Kidney (tissue), 13 donors: ENCODE measurements at regions not wholly inside any gene's neighbourhood (a gene's known extent, or its start where the extent isn't known, plus 50 kb on each side); places are given as distances from the start of the nearest gene placed in this dataset.

ENCODE experiments used
- DNase-seq, 5 donors: peaks; one replicate each; pipeline ENCODE4 v3.0.0-alpha.2; 2013 to 2020
- FAIRE-seq: peaks from 2 replicates; lab custom pipeline; 2012; peaks lifted over from hg19 to GRCh38; lab: Jason Lieb, UNC
- H3K27ac ChIP-seq, 2 donors: one replicate each; pipeline ENCODE4 v1.7.0; 2013; ENCODE audit warnings: low read depth in 2 of 2, low read length in 2 of 2, inconsistent platforms in 1 of 2
- H3K27me3 ChIP-seq: one replicate; pipeline ENCODE4 v1.7.1; 2013; ENCODE audit warnings: low read length, inconsistent platforms; ENCODE audit not compliant: control insufficient read depth, insufficient read depth
- H3K36me3 ChIP-seq, 3 donors: one replicate each; pipeline versions ENCODE4 v1.7.0 to v1.7.1; 2013; ENCODE audit warnings: low read length in 3 of 3, control low read depth in 1 of 3, inconsistent platforms in 1 of 3; ENCODE audit not compliant: insufficient read depth in 3 of 3, control insufficient read depth in 2 of 3
- H3K4me1 ChIP-seq, 3 donors: one replicate each; pipeline versions ENCODE4 v1.7.0 to v1.7.1; 2013; ENCODE audit warnings: low read length in 3 of 3, inconsistent platforms in 1 of 3, low read depth in 1 of 3; ENCODE audit not compliant: control insufficient read depth in 2 of 3, insufficient read depth in 2 of 3
- H3K4me3 ChIP-seq, 3 donors: one replicate each; pipeline versions ENCODE4 v1.7.0 to v1.8.1; 2013; ENCODE audit warnings: low read length in 3 of 3, control low read depth in 1 of 3, inconsistent platforms in 1 of 3
- H3K9ac ChIP-seq, 3 donors: one replicate each; pipeline versions ENCODE4 v1.7.0 to v1.7.1; 2013; ENCODE audit warnings: low read length in 3 of 3, control low read depth in 1 of 3, inconsistent platforms in 1 of 3
- H3K9me3 ChIP-seq, 3 donors: one replicate each; pipeline versions ENCODE4 v1.7.0 to v1.7.1; 2013; ENCODE audit warnings: low read length in 3 of 3, control low read depth in 1 of 3, inconsistent platforms in 1 of 3; ENCODE audit not compliant: control insufficient read depth in 2 of 3, insufficient read depth in 1 of 3
- intact Hi-C: fragments of 100-400 bp; cut with DNase I; formaldehyde crosslinking; loops from one replicate; pipeline ENCODE4 v1.11.1; 2022
- TF ChIP-seq, protein P1 (sequence below): IDR thresholded peaks from 3 replicates; pipeline ENCODE4 v1.5.1; 2012; ENCODE audit warnings: mild to moderate bottlenecking, moderate library complexity, borderline replicate concordance; ENCODE audit not compliant: insufficient read depth; ENCODE audit errors: extremely low read depth
- donor health status: control.
- donor health status: control.
- donor health status: control.
- donor health status: control.
- donor health status: control.
- donor health status: DM: yes; HTN: yes; CAD: no.
- donor health status: Normal renal cell carcinoma (clear cell type).

DNA sequence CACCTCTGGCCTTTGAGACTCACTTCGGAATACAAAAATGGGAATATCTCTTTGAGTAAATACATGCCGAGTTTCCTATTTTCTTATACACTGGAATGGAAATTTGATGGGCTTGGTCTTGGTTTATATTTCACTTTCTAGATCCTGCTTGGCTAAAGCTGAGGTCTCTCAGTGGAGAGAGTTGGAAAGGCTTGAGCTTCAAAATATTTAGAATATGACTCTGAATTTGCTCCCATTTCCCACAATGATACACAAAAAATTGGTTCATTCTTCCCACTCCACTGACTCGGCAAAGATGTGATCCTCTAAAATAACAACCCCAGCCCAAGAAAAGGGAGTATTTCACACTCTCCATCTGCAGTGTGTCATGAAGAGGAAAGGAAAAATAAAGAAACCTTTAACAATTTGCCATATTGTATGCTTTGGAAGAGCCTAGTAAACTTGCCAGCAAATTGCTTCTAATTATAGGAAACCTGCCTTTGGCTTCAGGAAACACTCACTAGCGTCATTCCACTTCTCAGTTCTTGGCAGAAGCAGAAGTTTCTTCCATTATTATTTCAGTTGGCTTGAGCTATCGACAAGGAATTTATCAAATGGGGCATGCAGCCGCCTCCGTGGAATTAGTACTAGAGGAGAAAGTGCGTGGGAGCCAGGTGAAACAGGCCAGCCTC is 302.9 kb downstream of the NSG2 start:
- no peak for DNase-seq
- Histone ChIP-seq H3K4me3 (no peak overlapping the region), H3K9ac (no peak overlapping the region), H3K27ac (no peak overlapping the region), H3K27me3 (no peaks in the 10 kb centered on the region), H3K36me3 (no peaks in the 10 kb centered on the region), H3K4me1 (no peaks in the 10 kb centered on the region), H3K9me3 (no peaks in the 10 kb centered on the region)
- TF ChIP-seq, protein P1, sequence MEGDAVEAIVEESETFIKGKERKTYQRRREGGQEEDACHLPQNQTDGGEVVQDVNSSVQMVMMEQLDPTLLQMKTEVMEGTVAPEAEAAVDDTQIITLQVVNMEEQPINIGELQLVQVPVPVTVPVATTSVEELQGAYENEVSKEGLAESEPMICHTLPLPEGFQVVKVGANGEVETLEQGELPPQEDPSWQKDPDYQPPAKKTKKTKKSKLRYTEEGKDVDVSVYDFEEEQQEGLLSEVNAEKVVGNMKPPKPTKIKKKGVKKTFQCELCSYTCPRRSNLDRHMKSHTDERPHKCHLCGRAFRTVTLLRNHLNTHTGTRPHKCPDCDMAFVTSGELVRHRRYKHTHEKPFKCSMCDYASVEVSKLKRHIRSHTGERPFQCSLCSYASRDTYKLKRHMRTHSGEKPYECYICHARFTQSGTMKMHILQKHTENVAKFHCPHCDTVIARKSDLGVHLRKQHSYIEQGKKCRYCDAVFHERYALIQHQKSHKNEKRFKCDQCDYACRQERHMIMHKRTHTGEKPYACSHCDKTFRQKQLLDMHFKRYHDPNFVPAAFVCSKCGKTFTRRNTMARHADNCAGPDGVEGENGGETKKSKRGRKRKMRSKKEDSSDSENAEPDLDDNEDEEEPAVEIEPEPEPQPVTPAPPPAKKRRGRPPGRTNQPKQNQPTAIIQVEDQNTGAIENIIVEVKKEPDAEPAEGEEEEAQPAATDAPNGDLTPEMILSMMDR: no peak
- FAIRE-seq: no peak
- intact Hi-C loops: no loop called here

GRCh38 chr5:174352681-174353080 is 307.2 kb downstream of the NSG2 start:
- DNase-seq (no peak), FAIRE-seq (no peak)
- H3K27me3 ChIP-seq: no peaks in the 10 kb centered on the region
- H3K9me3 ChIP-seq: no peaks in the 10 kb centered on the region
- H3K9ac ChIP-seq: no peak overlapping the region
- TF ChIP-seq, protein P1: no peak
- no peaks in the 10 kb centered on the region for H3K4me1 ChIP-seq
- H3K4me3 ChIP-seq: no peak overlapping the region
- H3K36me3 ChIP-seq: no peaks in the 10 kb centered on the region
- H3K27ac ChIP-seq: no peak overlapping the region
- intact Hi-C loops: no loop called here

DNA sequence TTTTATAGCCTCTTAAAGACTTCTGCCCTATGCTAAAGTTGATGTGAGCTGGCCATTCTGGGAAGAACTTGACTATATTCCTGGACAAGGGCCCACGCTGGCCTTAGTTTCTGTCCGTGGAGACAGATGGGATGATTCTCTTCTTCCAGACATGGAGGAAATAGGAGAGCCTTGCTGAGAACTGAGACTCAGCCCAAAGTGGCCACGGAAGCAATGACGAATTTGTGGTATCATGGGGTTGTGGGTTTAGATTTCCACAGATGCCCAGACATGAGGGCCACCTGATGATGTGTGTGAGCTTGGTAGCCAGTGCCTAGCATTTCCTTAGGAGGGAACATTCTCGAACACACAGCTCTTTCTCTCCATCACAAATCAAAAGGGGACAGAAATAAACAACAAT is 309.1 kb downstream of the NSG2 start:
- Histone ChIP-seq H3K27ac (no peak overlapping the region), H3K4me3 (no peak overlapping the region), H3K9ac (no peak overlapping the region), H3K36me3 (no peaks in the 10 kb centered on the region), H3K27me3 (no peaks in the 10 kb centered on the region), H3K9me3 (no peaks in the 10 kb centered on the region), H3K4me1 (no peaks in the 10 kb centered on the region)
- FAIRE-seq (no peak), DNase-seq (no peak)
- intact Hi-C loops: no loop called here
- TF ChIP-seq, protein P1: no peak

DNA sequence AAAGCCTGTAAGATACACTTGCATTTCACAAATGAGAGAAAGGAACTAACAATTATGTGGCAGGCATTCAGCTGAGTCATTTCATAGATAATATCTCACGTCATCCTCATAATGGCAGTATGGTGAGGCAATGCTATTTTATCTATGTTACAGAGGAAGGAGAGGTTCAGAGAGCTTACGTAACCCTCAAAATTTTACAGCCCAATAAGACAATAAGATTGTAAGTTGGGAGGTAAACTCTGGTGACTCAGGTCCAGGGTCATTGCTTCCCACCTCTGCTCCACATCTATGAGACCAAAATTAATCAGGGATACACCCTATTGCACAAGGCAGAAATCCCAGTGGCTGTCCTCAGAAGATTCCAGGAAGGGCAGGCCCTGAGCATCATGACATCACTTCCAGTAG is 309.7 kb downstream of the NSG2 start:
- Histone ChIP-seq H3K4me1 (no peaks in the 10 kb centered on the region), H3K27ac (no peak overlapping the region), H3K4me3 (no peak overlapping the region), H3K36me3 (no peaks in the 10 kb centered on the region), H3K9me3 (no peaks in the 10 kb centered on the region), H3K9ac (no peak overlapping the region), H3K27me3 (no peaks in the 10 kb centered on the region)
- intact Hi-C loops: no loop called here
- no peak for FAIRE-seq
- TF ChIP-seq, protein P1: no peak
- DNase-seq: no peak
